IMR-90 (cell line): ENCODE measurements at regions not wholly inside any gene's neighbourhood (a gene's known extent, or its start where the extent isn't known, plus 50 kb on each side); places are given as distances from the start of the nearest gene placed in this dataset.

Source experiments
- CEBPB ChIP-seq: IDR thresholded peaks from 2 replicates; pipeline ENCODE4 v1.6.1; 2012; ENCODE audit warnings: low read depth, low read length, improper control_type of control experiment
- CHD1 ChIP-seq: IDR thresholded peaks from 2 replicates; pipeline ENCODE4 v1.6.1; 2012; ENCODE audit warnings: low read depth, low read length, improper control_type of control experiment
- MAFK ChIP-seq: IDR thresholded peaks from 2 replicates; pipeline ENCODE4 v1.6.1; 2012; ENCODE audit warnings: low read depth, low read length, improper control_type of control experiment
- POLR2A ChIP-seq: IDR thresholded peaks from 2 replicates; pipeline ENCODE4 v1.6.1; 2012; ENCODE audit warnings: mild to moderate bottlenecking, low read depth, low read length
- RCOR1 ChIP-seq: IDR thresholded peaks from 2 replicates; pipeline ENCODE4 v1.6.1; 2012; ENCODE audit warnings: mild to moderate bottlenecking, low read length, improper control_type of control experiment; ENCODE audit not compliant: insufficient replicate concordance
- TF ChIP-seq, protein P1 (sequence below): conservative IDR thresholded peaks from 2 replicates; pipeline ENCODE4 v1.5.1; 2012; ENCODE audit warnings: mild to moderate bottlenecking, low read depth, low read length, improper control_type of control experiment
- TF ChIP-seq, protein P2 (sequence below): fragments of 150-350 bp; IDR thresholded peaks from 2 replicates; pipeline ENCODE4 v1.6.1; 2016; ENCODE audit warnings: low read depth, mild to moderate bottlenecking, low read length, moderate library complexity, borderline replicate concordance

DNA sequence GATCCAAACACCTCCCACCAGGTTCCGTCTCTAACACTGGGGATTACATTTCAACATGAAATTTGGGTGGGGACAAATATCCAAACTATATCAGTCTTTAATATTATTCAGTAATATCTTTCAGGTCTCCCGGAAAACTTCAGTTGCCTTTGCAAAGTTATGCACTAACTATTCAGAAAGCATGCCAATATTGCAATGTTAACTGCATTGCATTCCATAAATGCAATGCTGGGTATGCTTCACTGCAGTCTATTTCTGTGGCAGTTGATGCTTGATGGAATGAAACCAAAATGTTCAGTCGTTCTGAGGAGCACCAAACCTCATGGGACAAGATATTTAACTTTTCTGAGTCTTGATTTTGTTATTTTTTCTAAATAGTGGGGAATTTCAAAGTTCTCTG lies 147.5 kb downstream of the SLC16A9 start:
- TF ChIP-seq RCOR1, result no peak
- TF ChIP-seq, protein P1, sequence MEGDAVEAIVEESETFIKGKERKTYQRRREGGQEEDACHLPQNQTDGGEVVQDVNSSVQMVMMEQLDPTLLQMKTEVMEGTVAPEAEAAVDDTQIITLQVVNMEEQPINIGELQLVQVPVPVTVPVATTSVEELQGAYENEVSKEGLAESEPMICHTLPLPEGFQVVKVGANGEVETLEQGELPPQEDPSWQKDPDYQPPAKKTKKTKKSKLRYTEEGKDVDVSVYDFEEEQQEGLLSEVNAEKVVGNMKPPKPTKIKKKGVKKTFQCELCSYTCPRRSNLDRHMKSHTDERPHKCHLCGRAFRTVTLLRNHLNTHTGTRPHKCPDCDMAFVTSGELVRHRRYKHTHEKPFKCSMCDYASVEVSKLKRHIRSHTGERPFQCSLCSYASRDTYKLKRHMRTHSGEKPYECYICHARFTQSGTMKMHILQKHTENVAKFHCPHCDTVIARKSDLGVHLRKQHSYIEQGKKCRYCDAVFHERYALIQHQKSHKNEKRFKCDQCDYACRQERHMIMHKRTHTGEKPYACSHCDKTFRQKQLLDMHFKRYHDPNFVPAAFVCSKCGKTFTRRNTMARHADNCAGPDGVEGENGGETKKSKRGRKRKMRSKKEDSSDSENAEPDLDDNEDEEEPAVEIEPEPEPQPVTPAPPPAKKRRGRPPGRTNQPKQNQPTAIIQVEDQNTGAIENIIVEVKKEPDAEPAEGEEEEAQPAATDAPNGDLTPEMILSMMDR, result no peak
- TF ChIP-seq, protein P2, sequence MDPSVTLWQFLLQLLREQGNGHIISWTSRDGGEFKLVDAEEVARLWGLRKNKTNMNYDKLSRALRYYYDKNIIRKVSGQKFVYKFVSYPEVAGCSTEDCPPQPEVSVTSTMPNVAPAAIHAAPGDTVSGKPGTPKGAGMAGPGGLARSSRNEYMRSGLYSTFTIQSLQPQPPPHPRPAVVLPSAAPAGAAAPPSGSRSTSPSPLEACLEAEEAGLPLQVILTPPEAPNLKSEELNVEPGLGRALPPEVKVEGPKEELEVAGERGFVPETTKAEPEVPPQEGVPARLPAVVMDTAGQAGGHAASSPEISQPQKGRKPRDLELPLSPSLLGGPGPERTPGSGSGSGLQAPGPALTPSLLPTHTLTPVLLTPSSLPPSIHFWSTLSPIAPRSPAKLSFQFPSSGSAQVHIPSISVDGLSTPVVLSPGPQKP, result no peak
- no peak for TF ChIP-seq CEBPB
- TF ChIP-seq POLR2A, result no peak
- TF ChIP-seq MAFK, result no peak
- TF ChIP-seq CHD1, result no peak
